Upper lobe of left lung (tissue), 6 donors: ENCODE measurements at regions not wholly inside any gene's neighbourhood (a gene's known extent, or its start where the extent isn't known, plus 50 kb on each side); places are given as distances from the start of the nearest gene placed in this dataset.

Experiments
- ATAC-seq, 2 donors: fragments of 200-7000 bp; cut with Tn5 transposase; one replicate each; pipeline ENCODE4 v1.9.1; 2022; ENCODE audit warnings: mild to moderate bottlenecking in 2 of 2, moderate library complexity in 2 of 2; ENCODE audit not compliant: low FRiP score in 2 of 2
- DNase-seq, 2 donors: peaks; one replicate each; pipeline ENCODE4 v3.0.0-alpha.2; 2019 to 2020
- H3K27ac ChIP-seq, 4 donors: fragments of 200-600 bp; sonication (generic); one replicate each; pipeline ENCODE4 v1.5.1; 2016 to 2019
- H3K27me3 ChIP-seq, 4 donors: fragments of 200-600 bp; sonication (generic); one replicate each; pipeline ENCODE4 v1.5.1; 2017 to 2019
- H3K36me3 ChIP-seq, 4 donors: fragments of 200-600 bp; sonication (generic); one replicate each; pipeline ENCODE4 v1.5.1; 2016 to 2019
- H3K4me1 ChIP-seq, 4 donors: fragments of 200-600 bp; sonication (generic); one replicate each; pipeline ENCODE4 v1.5.1; 2018 to 2019
- H3K4me3 ChIP-seq, 4 donors: fragments of 200-600 bp; sonication (generic); one replicate each; pipeline ENCODE4 v1.5.1; 2017 to 2019; ENCODE audit warnings: mild to moderate bottlenecking in 2 of 4, moderate library complexity in 1 of 4
- H3K9me3 ChIP-seq, 4 donors: fragments of 200-600 bp; sonication (generic); one replicate each; pipeline ENCODE4 v1.5.1; 2018 to 2019
- CTCF ChIP-seq, 6 experiments: fragments of 450-650 bp in 4 of 6; fragments of 200-600 bp in 2 of 6; sonication (generic) in 2 of 6; IDR thresholded peaks; one replicate each; pipeline ENCODE4 v1.5.1; 2016 to 2019; ENCODE audit warnings: antibody characterized with exemption in 6 of 6
- EP300 ChIP-seq, 4 donors: sonication (generic); formaldehyde crosslinking; IDR thresholded peaks; one replicate each; pipeline ENCODE4 v1.5.1; 2017; ENCODE audit warnings: antibody characterized with exemption in 4 of 4, control low read depth in 2 of 4
- POLR2A ChIP-seq, 4 donors: fragments of 450-650 bp; IDR thresholded peaks; one replicate each; pipeline ENCODE4 v1.5.1; 2016 to 2017; ENCODE audit warnings: antibody characterized with exemption in 4 of 4, mild to moderate bottlenecking in 2 of 4
- POLR2AphosphoS5 ChIP-seq, 2 donors: sonication (generic); formaldehyde crosslinking; IDR thresholded peaks; one replicate each; pipeline ENCODE4 v1.5.1; 2017; ENCODE audit warnings: antibody characterized with exemption in 2 of 2
- WGBS, 2 donors: methylation state at CpG; one replicate each; pipeline ENCODE4 v1.1.5; 2017 to 2018; 5-methylcytosine and 5-hydroxymethylcytosine counted together
- donor health status: DM: no; HTN: no; CAD: no; lungs with moderate emphysema.
- donor health status: DM: no; HTN: yes; CAD: no; lungs with severe emphysema.

DNA sequence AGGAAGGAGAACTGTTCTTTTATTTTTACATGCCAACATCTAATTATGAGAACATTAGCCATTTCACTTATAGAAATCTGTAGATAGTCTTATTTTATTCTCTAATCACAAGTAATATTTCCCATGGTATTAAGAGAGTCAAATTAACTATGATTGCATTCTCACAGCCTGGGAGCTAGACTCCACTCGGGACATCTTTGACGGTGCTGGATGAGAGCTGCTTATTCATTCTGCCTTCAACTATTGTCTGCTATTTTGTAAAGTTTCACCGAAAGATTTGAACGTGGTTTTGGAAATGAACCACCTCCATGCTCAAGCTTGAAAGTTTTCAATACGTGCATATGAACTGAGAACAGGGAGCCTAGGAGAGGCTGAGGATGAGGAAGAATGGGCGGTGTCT is 264.3 kb upstream of the KLF6 start:
- TF ChIP-seq EP300 (IDR thresholded peaks at IDR 0.05) (no peak), POLR2AphosphoS5 (IDR thresholded peaks at IDR 0.05) (no peak), POLR2A (IDR thresholded peaks at IDR 0.05) (no peak), CTCF (IDR thresholded peaks at IDR 0.05) (no peak)
- 90 to 95% methylated on average over 6 of the region's 6 CpGs for WGBS, 2 donors
- Histone ChIP-seq H3K27ac (no peak overlapping the region), H3K9me3 (no peaks in the 10 kb centered on the region), H3K27me3 (no peaks in the 10 kb centered on the region), H3K4me3 (no peak overlapping the region), H3K4me1 (peaks cover 5 to 14% (median 10%) of the 10 kb centered on the region in 4 donors), H3K36me3 (no peaks in the 10 kb centered on the region)
- ATAC-seq (no peak), DNase-seq (no peak)

GRCh38 chr10:4048236-4048864 is 263.3 kb upstream of the KLF6 start:
- no peak for TF ChIP-seq POLR2A (IDR thresholded peaks at IDR 0.05)
- TF ChIP-seq EP300 (IDR thresholded peaks at IDR 0.05), result no peak
- no peak for TF ChIP-seq CTCF (IDR thresholded peaks at IDR 0.05)
- no peak for TF ChIP-seq POLR2AphosphoS5 (IDR thresholded peaks at IDR 0.05)
- H3K36me3 ChIP-seq, result no peaks in the 10 kb centered on the region
- H3K4me1 ChIP-seq, result peaks cover 5 to 14% (median 10%) of the 10 kb centered on the region in 4 donors
- no peak overlapping the region for H3K4me3 ChIP-seq
- WGBS, 2 donors, result 84 to 96% methylated on average over 1 to 2 of the region's 2 CpGs
- no peaks in the 10 kb centered on the region for H3K27me3 ChIP-seq
- DNase-seq, result no peak
- no peaks in the 10 kb centered on the region for H3K9me3 ChIP-seq
- peak in 1 of 2 donors; percentile 64 for ATAC-seq
- H3K27ac ChIP-seq, result no peak overlapping the region

- Histone ChIP-seq H3K4me1 (peaks cover 3 to 10% (median 8%) of the 10 kb centered on the region in 4 donors), H3K36me3 (no peaks in the 10 kb centered on the region), H3K27ac (no peak overlapping the region), H3K9me3 (peaks cover 0 to 3% (median 2%) of the 10 kb centered on the region in 4 donors), H3K4me3 (no peak overlapping the region), H3K27me3 (no peaks in the 10 kb centered on the region)
- ATAC-seq (no peak), DNase-seq (no peak)
- 77 to 83% methylated on average over 7 of the region's 7 CpGs for WGBS, 2 donors
- TF ChIP-seq CTCF (IDR thresholded peaks at IDR 0.05), result no peak
- no peak for TF ChIP-seq POLR2AphosphoS5 (IDR thresholded peaks at IDR 0.05)
- no peak for TF ChIP-seq POLR2A (IDR thresholded peaks at IDR 0.05)
- no peak for TF ChIP-seq EP300 (IDR thresholded peaks at IDR 0.05)
These were observed 261.8 kb upstream of the KLF6 start for GRCh38 chr10:4046712-4047354.

DNA sequence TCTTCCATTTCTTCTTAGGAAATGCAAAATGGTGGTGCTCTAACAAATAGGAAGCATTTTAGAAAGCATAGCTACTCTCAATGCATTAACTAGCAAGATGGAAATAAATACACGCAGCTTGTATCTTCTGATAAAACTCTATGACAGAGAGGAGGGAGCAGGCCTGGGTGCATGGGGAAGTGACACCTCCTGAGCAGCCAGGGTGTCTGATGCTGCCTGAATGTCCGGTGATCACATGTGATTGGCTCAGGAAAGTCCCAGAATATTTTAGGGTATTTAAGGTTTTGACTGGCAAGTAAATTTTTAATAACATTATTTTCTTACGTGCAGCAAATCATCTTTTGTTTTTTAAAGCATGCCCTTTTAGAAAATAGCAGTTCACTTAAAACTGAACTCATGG is 261.0 kb upstream of the KLF6 start:
- Histone ChIP-seq H3K27ac (no peak overlapping the region), H3K4me3 (no peak overlapping the region), H3K4me1 (peaks cover 0 to 7% (median 7%) of the 10 kb centered on the region in 4 donors), H3K36me3 (no peaks in the 10 kb centered on the region), H3K27me3 (no peaks in the 10 kb centered on the region), H3K9me3 (peaks cover 0 to 10% (median 8%) of the 10 kb centered on the region in 4 donors)
- no peak for TF ChIP-seq POLR2AphosphoS5 (IDR thresholded peaks at IDR 0.05)
- no peak for TF ChIP-seq POLR2A (IDR thresholded peaks at IDR 0.05)
- no peak for TF ChIP-seq EP300 (IDR thresholded peaks at IDR 0.05)
- TF ChIP-seq CTCF (IDR thresholded peaks at IDR 0.05), result no peak
- WGBS, 2 donors, result 90 to 96% methylated on average over 3 of the region's 3 CpGs
- DNase-seq, result no peak
- ATAC-seq, result no peak
